ENCODE measurements at regions not wholly inside any gene's neighbourhood (a gene's known extent, or its start where the extent isn't known, plus 50 kb on each side); places are given as distances from the start of the nearest gene placed in this dataset.

DNA sequence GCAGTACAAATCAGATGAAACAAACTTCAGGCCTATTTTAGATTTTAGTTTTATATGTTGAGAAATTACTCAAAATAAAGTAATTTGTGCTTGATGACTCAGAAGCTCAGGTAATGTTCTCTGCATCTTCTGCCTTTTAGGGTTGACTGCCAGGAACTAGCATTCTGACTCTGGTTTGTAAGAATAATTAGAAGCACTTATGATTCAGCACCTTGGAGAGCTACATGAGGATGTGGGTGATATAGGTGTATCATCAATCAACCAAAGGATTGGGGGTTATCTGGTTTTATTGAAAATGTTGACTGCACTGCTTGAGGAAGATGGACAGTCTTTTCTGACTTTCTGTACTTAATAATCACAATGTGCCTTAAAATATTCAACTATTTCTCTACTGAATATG lies 118.7 kb upstream of the SGCD start:
- no peak for DNase-seq
- no peak overlapping the region for H3K4me3 ChIP-seq
- TF ChIP-seq POLR2A (IDR thresholded peaks at IDR 0.05) (no peak), POLR2AphosphoS5 (IDR thresholded peaks at IDR 0.05) (no peak), CTCF (IDR thresholded peaks at IDR 0.05 in 8 of 11, conservative IDR thresholded peaks at IDR 0.05 in 3 of 11) (no peak)
- peaks cover 0 to 26% (median 7%) of the 10 kb centered on the region in 8 donors for H3K9me3 ChIP-seq
- no peaks in the 10 kb centered on the region for H3K4me1 ChIP-seq
- no peak overlapping the region for H3K27ac ChIP-seq
- H3K36me3 ChIP-seq, result no peaks in the 10 kb centered on the region
- no peaks in the 10 kb centered on the region for H3K27me3 ChIP-seq (replicated peaks in 1 of 7)
- intact Hi-C loops (cut with DNase I; ENCODE audit: low total_unique reads), result no loop called here

DNA sequence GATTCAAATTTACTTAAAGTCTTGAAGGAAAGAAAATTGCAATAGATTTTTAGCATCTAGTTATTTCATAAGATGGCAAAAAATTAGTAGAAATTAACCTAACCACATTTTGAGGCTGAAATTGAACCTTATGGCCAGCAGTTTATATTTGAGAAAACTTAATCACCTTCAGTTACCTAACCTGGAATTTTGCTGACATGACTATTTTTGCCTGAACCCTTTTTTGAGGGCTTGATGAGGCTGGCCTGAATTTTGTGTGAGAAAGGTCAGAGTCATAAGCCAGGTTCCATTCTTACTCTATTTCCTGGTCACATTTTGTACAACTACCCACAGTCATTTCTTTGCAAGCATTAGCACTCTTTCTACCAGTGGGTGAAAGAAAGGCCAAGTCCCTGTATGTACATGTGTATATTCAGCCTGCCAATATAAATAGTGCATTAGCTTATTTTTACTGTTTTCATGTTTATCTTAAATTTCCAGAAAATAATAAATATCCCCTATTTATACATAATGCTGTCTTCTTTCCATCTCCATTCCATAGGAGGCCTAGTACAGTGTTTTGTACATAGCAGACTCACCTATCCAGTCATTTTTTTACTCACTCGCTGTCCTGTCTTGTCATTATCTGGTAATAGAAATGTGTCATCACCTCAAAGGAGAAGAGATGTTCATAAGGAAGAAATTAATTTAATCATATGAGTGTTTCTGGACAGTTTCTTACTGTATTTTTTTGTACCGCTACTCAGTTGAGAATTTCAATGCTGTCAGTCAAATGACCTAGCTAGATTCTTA lies 108.4 kb upstream of the SGCD start:
- Histone ChIP-seq H3K36me3 (no peaks in the 10 kb centered on the region), H3K4me1 (no peaks in the 10 kb centered on the region), H3K27me3 (replicated peaks in 1 of 7) (no peaks in the 10 kb centered on the region), H3K27ac (no peak overlapping the region), H3K9me3 (peaks cover 0 to 15% (median 11%) of the 10 kb centered on the region in 8 donors), H3K4me3 (no peak overlapping the region)
- DNase-seq, result no peak
- intact Hi-C loops (cut with DNase I; ENCODE audit: low total_unique reads), result no loop called here
- TF ChIP-seq CTCF (IDR thresholded peaks at IDR 0.05 in 8 of 11, conservative IDR thresholded peaks at IDR 0.05 in 3 of 11) (no peak), POLR2A (IDR thresholded peaks at IDR 0.05) (no peak), POLR2AphosphoS5 (IDR thresholded peaks at IDR 0.05) (no peak)
- 91 to 96% (median 92%) methylated on average over 2 of the region's 2 CpGs for WGBS, 5 donors

DNA sequence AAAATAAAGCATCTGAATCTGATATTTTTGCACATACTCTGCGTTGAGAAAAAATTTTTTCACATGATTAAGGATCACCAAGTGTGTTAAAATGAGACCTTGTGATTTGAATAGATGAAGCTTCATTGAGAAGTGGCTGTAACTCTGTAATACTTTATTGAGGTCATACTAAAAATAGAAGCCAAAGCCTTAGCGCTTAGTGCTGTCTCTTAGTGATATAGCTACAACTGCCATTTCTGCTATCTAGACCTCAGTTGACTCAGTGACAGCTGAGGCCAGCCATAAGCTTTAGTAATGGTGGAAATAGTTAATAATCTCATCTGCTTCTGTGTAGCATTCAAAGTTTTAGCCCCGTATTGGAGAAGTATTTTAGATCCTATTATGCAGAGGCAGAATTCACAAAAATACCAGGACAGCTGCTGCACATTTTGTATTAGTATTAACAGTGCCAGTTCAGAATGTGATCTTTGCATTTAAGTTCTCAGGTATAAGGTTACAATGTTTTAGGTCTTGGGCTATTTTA lies 107.4 kb upstream of the SGCD start:
- no peaks in the 10 kb centered on the region for H3K36me3 ChIP-seq
- no peak overlapping the region for H3K4me3 ChIP-seq
- DNase-seq, result no peak
- TF ChIP-seq POLR2A (IDR thresholded peaks at IDR 0.05), result no peak
- TF ChIP-seq POLR2AphosphoS5 (IDR thresholded peaks at IDR 0.05), result no peak
- TF ChIP-seq CTCF (IDR thresholded peaks at IDR 0.05 in 8 of 11, conservative IDR thresholded peaks at IDR 0.05 in 3 of 11), result no peak
- no peaks in the 10 kb centered on the region for H3K4me1 ChIP-seq
- H3K9me3 ChIP-seq, result peaks cover 0 to 7% (median 4%) of the 10 kb centered on the region in 8 donors
- H3K27me3 ChIP-seq (replicated peaks in 1 of 7), result no peaks in the 10 kb centered on the region
- WGBS, 5 donors, result 71 to 85% (median 74%) methylated on average over 3 of the region's 3 CpGs
- no peak overlapping the region for H3K27ac ChIP-seq
- intact Hi-C loops (cut with DNase I; ENCODE audit: low total_unique reads), result no loop called here

GRCh38 chr5:156221816-156222215 lies 105.1 kb upstream of the SGCD start:
- TF ChIP-seq POLR2AphosphoS5 (IDR thresholded peaks at IDR 0.05) (no peak), CTCF (IDR thresholded peaks at IDR 0.05 in 8 of 11, conservative IDR thresholded peaks at IDR 0.05 in 3 of 11) (no peak), POLR2A (IDR thresholded peaks at IDR 0.05) (no peak)
- no peak for DNase-seq
- Histone ChIP-seq H3K36me3 (no peaks in the 10 kb centered on the region), H3K27ac (no peak overlapping the region), H3K4me1 (no peaks in the 10 kb centered on the region), H3K9me3 (no peaks in the 10 kb centered on the region), H3K4me3 (no peak overlapping the region), H3K27me3 (replicated peaks in 1 of 7) (no peaks in the 10 kb centered on the region)
- intact Hi-C loops (cut with DNase I; ENCODE audit: low total_unique reads), result no loop called here
- WGBS, 5 donors, result 29 to 45% (median 39%) methylated on average over 2 of the region's 2 CpGs

Data from spleen (tissue), 11 donors.